ENCODE measurements at regions not wholly inside any gene's neighbourhood (a gene's known extent, or its start where the extent isn't known, plus 50 kb on each side); places are given as distances from the start of the nearest gene placed in this dataset.
"Not testable (repeated sequence)": the region's sequence is repeated elsewhere in the genome, so short reads cannot be mapped to it uniquely, and the experiment has no call there.

GRCh38 chr1:149635290-149635899, 51.7 kb downstream of the PPIAL4C start:
- DNase-seq (ENCODE audit: low spot score): peak; percentile 70

DNA sequence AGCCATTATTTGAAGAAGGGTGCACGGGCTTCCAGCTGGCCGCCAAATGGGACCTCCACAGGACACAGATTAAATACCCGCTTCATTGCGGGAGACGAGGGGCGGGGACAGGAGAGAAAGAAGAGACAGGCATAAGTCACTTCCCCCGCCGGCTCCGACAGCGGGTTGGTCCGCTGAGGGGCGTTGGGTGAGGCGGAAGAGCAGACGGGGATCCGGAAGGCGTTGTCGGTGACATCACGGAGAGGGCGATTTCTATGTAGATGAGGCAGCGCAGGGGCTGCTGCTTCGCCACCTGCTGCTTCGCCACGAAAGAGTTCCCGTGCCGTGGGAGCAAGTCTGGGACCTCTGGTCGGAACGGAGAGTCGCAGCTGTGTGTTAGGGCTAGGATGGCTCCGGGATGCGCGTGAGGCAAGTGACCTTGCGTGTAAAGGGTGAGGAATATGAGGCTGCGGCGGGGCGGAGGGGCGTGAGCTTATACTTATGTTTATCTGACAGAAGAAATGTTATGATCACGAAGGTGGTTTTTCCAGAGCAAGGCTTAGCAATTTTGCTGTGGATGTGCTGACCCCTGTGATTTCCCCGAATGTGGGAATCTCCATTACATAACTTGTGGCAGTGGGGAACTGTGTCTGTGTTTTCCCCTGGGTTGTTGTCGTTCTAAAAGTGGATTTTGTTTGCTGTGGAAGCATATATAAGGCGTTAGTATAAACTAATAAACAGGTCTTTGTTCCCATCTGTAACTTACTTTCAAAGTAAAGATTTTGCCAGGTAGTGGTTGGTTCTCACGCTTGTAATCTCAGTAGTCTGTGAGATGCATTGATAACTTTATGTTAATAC, 52.9 kb downstream of the PPIAL4C start:
- peak; percentile 91 for DNase-seq (ENCODE audit: low spot score)

GRCh38 chr1:149638481-149638880, 54.8 kb downstream of the PPIAL4C start:
- not testable (repeated sequence) for DNase-seq (ENCODE audit: low spot score)

DNA sequence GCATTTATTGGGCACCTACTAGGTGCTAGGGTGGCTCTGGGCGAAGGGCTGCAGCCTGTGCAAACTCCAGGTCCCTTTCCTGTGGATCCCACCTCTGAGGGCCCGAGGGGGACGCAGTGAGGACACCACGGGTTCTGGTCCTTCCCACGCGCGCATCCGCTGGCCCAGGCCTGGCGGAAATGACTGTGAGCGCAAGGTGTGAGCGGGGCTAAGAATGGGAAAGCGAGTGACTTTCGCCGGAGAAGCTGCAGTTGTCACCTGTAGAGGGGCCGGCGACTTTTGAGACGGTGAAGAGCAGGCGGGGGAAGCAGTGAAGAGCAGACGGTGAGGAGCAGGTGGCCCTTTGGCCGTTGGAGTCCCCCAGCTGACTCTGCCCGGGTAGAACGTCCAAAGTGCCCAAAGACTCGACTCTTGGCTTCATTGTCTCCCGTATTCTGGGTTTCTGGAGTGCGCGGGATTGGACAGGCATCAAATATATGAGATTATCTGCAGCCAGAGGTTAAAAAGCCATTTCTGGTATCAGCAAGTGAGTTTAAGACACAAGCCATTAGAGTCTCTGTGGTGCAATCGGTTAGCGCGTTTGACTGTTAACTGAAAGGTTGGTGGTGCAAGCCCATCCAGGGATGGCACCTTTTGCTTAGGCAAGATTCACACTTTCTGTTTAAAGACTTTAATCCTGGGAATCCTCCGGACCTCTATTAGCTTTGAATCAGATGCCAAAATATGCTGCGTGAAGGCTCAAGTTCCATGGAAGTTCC, 55.4 kb downstream of the PPIAL4C start:
- not testable (repeated sequence) for DNase-seq (ENCODE audit: low spot score)

GRCh38 chr1:149641179-149641578, 57.5 kb downstream of the PPIAL4C start:
- DNase-seq (ENCODE audit: low spot score): not testable (repeated sequence)

DNA sequence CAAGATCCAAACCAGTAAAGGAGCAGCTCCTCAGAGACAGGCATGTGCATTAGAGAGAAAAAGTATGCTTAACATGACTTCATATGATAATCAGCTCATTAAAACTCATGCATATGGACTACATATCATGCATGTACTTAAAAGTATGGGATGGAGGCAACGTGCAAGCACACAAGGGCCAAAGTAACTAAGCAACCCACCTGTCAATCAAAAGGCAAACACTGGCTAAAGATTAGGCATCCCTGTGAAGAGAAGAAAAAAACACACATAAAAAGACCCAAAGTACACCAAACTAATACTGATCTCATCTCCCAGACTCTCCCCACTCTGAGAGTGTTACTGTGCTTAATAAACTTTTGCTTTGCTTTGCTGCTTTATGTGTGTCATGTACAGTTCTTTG, 61.2 kb downstream of the PPIAL4C start:
- DNase-seq (ENCODE audit: low spot score): not testable (repeated sequence)

DNA sequence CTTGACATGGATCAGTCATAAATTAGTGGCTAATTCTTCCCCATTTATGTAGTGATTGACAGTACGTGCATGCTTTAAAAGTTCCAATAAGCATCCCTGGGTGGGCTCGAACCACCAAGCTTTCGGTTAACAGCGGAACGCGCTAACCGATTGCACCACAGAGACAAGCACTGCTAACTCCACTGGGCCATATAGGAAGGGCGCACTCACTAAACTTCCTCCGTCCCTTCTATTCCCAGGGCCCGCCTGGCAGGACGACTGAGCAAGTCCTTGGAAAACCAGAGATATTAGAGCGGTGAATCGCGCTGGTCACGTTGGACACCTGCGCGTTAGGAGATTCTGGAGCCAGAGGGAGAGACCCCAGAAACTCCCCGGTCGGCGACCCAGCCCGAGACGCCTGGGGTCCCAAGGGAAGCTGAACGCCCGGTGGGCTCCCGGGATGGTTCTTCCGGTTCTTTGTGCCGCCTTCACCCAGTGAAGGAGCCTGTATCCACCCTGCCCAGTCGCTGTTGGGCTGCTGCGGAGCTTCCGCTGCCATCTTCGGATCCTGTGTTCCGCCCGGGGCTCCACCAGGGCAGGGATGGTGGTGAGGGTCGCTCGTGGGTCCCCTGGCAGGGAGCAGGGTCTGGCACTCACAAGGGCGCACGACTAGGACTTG, 62.8 kb downstream of the PPIAL4C start:
- DNase-seq (ENCODE audit: low spot score): not testable (repeated sequence)

- DNase-seq (ENCODE audit: low spot score): peak; percentile 14
These were observed 63.3 kb downstream of the PPIAL4C start for GRCh38 chr1:149647018-149647373.

DNA sequence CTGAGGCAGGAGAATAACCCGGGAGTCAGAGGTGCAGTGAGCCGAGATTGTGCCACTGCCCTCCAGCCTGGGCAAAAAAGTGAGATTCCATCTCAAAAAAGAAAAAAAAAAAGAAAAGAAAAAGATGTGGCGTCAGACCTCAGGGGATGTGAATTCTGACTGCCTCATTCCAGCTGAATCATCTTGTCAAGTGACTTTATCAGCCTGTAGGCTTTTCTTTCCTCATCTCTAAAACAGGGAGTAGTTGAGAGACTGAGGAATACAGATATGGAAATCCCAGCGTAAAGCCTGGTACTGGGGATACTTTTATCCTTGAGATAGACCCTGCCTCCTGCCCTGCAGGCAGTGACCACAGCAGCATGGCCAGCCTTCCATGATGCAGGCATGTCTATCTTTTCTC, 74.1 kb downstream of the PPIAL4C start:
- DNase-seq (ENCODE audit: low spot score): not testable (repeated sequence)

- DNase-seq (ENCODE audit: low spot score): not testable (repeated sequence)
These were observed 74.5 kb downstream of the PPIAL4C start for GRCh38 chr1:149658175-149658574.

GRCh38 chr1:149664624-149665023, 81.0 kb downstream of the PPIAL4C start:
- not testable (repeated sequence) for DNase-seq (ENCODE audit: low spot score)

GRCh38 chr1:149665033-149665432, 81.4 kb downstream of the PPIAL4C start:
- DNase-seq (ENCODE audit: low spot score): not testable (repeated sequence)

GRCh38 chr1:149665528-149665927, 81.9 kb downstream of the PPIAL4C start:
- DNase-seq (ENCODE audit: low spot score): not testable (repeated sequence)

DNA sequence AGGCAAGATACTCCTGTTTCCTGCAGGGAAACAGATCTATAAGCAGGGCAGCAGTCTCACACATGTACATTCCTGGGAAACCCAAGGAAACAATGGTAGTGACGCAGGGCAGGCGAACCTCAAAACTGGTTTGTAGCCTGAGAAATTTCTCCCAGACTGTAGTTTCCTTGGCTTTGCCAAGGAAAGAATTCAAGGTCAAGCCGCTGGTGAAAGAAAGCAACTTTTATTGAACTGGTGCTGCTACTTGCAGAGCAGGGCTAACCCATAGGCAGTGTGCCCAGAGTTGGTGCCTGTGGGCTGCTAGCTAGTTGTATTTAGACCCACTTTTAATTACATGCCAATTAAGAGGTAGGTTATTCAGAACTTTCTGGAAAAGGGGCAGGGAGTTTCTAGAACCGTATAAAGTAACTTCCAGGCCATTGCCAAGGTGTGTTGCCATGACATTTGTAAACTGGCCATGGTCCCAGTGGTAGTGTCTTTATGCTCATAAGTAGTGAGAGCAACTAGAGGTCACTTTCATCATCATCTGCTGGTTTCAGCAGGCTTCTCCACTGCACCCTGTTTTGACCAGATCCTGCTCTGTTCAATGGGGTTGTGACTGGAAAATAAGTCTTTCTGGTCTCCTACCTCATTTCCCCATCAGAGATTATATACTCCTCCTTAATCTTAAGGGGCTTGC, 89.7 kb downstream of the PPIAL4C start:
- not testable (repeated sequence) for DNase-seq (ENCODE audit: low spot score)

DNA sequence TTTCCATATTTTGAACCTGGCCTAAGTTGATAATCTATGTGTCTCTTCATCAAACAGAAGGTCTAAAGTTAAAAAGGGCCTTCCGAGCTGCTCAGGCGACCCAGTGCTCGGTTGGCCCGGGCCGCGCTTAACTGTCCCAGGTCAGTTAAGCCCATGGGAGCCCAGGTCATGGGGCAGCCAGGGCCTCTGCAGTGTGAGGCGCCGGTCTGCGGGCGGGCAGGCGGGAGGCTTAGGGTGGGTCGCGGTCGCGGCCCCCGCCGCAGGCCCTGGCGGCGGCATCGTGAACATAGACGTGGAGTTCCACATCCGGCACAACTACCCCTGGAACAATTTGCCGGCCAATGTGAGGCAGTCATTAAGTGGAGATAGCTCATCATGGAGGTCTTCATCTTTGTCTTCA, 91.3 kb downstream of the PPIAL4C start:
- DNase-seq (ENCODE audit: low spot score): not testable (repeated sequence)

DNA sequence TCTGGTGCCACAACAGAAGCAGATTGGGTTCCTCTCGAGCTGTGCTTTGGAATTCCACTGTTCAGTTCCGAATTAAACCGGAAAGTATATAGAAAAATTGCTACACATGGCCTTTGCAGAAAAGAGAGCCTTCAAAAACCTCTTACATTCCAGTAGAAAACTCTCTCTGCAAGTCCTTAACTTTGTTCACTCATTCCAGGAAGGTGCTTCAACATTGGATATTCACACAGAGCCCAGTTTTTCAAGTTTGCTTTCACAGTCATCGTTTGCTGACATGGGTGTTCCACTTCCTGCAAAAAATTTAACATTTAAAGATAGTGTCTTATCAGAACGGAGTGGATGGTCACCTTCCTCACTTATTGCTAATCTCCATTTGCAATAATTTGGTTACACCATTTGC, 93.7 kb downstream of the PPIAL4C start:
- DNase-seq (ENCODE audit: low spot score): not testable (repeated sequence)

GRCh38 chr1:149686593-149687238, 95.8 kb upstream of the FCGR1A start:
- not testable (repeated sequence) for DNase-seq (ENCODE audit: low spot score)

GRCh38 chr1:149691399-149691798, 91.1 kb upstream of the FCGR1A start:
- DNase-seq (ENCODE audit: low spot score): not testable (repeated sequence)

DNA sequence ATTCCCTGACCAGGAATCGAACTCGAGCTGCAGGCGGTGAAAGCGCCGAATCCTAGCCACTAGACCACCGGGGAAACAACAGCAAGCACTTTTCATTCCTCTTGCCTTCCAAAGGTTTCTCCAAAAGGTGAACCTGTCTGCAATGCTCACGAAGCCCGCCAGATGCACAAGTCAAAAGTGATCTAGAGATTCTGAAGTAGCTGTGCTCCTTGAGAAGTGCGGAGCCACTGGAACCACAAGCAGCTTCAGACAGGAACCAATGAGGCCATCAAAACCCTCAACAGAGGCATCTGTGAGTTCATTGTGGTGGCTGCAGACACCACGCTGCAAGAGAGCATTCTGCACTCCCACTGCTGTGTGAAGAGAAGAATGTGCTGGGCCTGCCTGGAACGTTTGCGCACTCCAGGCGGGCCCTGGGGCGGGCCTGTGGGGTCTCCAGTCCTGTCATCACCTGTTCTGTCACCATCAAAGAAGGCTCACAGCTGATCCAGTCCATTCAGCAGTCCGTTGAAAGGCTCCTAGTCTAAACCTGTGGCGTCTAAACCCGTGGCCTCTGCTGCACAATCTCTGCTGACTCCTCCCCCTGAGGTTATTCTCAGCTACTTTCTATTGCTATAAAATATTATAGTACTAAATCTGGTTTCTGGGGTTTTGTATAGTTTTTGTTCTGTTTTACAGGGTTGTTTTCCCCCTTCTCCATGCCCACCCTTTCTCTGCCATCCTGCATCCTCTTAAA, 89.5 kb upstream of the FCGR1A start:
- peak; percentile 27 for DNase-seq (ENCODE audit: low spot score)

DNA sequence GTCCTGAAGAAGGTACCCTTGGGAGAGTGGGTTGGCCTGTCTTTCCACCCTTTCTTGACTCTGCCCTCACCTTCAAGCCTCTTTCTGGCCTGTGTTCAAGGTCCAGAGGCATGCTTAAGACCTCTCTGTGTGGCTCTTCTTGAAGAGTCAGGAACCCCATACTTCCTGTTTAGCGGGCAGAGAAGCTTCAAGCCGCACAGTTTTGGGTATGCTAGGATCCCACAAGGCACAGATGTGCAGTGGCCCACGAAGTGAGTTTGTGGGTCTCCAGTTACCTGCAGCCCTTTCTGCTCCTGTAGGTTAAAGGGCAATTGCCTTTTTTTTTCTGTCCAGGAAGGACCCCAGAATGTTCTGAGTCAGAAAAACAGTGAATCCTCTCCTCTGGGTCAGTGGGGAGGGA, 87.4 kb upstream of the FCGR1A start:
- not testable (repeated sequence) for DNase-seq (ENCODE audit: low spot score)

Measured in CD4-positive, alpha-beta T cell treated with Interleukin-2 at 100 ng/mL for 4 hours (primary cell).